Prostate gland (tissue), 2 donors: ENCODE measurements at regions not wholly inside any gene's neighbourhood (a gene's known extent, or its start where the extent isn't known, plus 50 kb on each side); places are given as distances from the start of the nearest gene placed in this dataset.
"Not testable (repeated sequence)": the region's sequence is repeated elsewhere in the genome, so short reads cannot be mapped to it uniquely, and the experiment has no call there.

Experiments used
- POLR2A ChIP-seq: fragments of 450-650 bp; IDR thresholded peaks from one replicate; pipeline ENCODE4 v1.6.1; 2016; ENCODE audit warnings: antibody characterized with exemption, mild to moderate bottlenecking
- TF ChIP-seq, protein P1 (sequence below), 4 experiments: fragments of 200-600 bp in 2 of 4; fragments of 450-650 bp in 2 of 4; sonication (generic) in 2 of 4; IDR thresholded peaks; 1 replicate in 3 of 4; 2 replicates in 1 of 4; pipeline ENCODE4 v1.5.1; 2016 to 2019; ENCODE audit warnings: antibody characterized with exemption in 4 of 4, mild to moderate bottlenecking in 2 of 4, moderate library complexity in 2 of 4

GRCh38 chr4:42288876-42289275 is 108.4 kb upstream of the SHISA3 start:
- TF ChIP-seq POLR2A = not testable (repeated sequence)
- TF ChIP-seq, protein P1, sequence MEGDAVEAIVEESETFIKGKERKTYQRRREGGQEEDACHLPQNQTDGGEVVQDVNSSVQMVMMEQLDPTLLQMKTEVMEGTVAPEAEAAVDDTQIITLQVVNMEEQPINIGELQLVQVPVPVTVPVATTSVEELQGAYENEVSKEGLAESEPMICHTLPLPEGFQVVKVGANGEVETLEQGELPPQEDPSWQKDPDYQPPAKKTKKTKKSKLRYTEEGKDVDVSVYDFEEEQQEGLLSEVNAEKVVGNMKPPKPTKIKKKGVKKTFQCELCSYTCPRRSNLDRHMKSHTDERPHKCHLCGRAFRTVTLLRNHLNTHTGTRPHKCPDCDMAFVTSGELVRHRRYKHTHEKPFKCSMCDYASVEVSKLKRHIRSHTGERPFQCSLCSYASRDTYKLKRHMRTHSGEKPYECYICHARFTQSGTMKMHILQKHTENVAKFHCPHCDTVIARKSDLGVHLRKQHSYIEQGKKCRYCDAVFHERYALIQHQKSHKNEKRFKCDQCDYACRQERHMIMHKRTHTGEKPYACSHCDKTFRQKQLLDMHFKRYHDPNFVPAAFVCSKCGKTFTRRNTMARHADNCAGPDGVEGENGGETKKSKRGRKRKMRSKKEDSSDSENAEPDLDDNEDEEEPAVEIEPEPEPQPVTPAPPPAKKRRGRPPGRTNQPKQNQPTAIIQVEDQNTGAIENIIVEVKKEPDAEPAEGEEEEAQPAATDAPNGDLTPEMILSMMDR (IDR thresholded peaks at IDR 0.05) = not testable (repeated sequence)
